GM12892 (cell line): ENCODE measurements at regions not wholly inside any gene's neighbourhood (a gene's known extent, or its start where the extent isn't known, plus 50 kb on each side); places are given as distances from the start of the nearest gene placed in this dataset.

ENCODE experiments used
- POLR2A ChIP-seq: IDR thresholded peaks from 2 replicates; pipeline ENCODE4 v1.6.1; 2011; ENCODE audit warnings: low read depth, low read length, control low read depth
- POLR2AphosphoS5 ChIP-seq: IDR thresholded peaks from 2 replicates; pipeline ENCODE4 v1.6.1; 2011; ENCODE audit warnings: low read depth, low read length, control low read depth

- TF ChIP-seq POLR2A (no peak), POLR2AphosphoS5 (no peak)
These were observed 68.4 kb downstream of the CAMK2N1 start for GRCh38 chr1:20417581-20417980.
